ENCODE measurements at regions not wholly inside any gene's neighbourhood (a gene's known extent, or its start where the extent isn't known, plus 50 kb on each side); places are given as distances from the start of the nearest gene placed in this dataset.

- no CpG with 5 or more reads among the region's 5 CpGs for WGBS (ENCODE audit: extremely low coverage, insufficient coverage, low lambda C conversion rate)
- DNase-seq, result no peak
- Histone ChIP-seq H3K23ac (ENCODE audit: low read length) (no peak overlapping the region), H3K56ac (ENCODE audit: low read length) (no peak overlapping the region), H3K4me1 (ENCODE audit: control insufficient read depth, low read depth, low read length) (no peaks in the 10 kb centered on the region), H2BK15ac (replicated peaks; ENCODE audit: low read depth) (no peak overlapping the region), H3K9ac (ENCODE audit: low read length) (no peak overlapping the region), H2BK5ac (ENCODE audit: low read length) (no peak overlapping the region), H3K79me2 (ENCODE audit: control insufficient read depth, insufficient read depth, low read length) (no peaks in the 10 kb centered on the region), H3K79me1 (ENCODE audit: low read length) (no peaks in the 10 kb centered on the region), H3K18ac (ENCODE audit: low read length) (no peak overlapping the region), H2AK5ac (ENCODE audit: low read length) (no peak overlapping the region), H3K27ac (ENCODE audit: low read depth, low read length) (no peak overlapping the region), H4K8ac (ENCODE audit: low read depth, low read length) (no peak overlapping the region), H3K4me3 (ENCODE audit: low read length) (no peak overlapping the region), H3K27me3 (ENCODE audit: insufficient read depth, low read length, poor library complexity) (no peaks in the 10 kb centered on the region), H3K4me2 (ENCODE audit: low read length) (no peak overlapping the region), H3K36me3 (ENCODE audit: control insufficient read depth, insufficient read depth, low read length) (no peaks in the 10 kb centered on the region), H2BK120ac (ENCODE audit: low read depth, low read length) (no peak overlapping the region), H3K4ac (ENCODE audit: low read depth, low read length) (no peak overlapping the region), H4K5ac (ENCODE audit: low read length) (no peak overlapping the region)
Measured at GRCh38 chr1:217228689-217229088, 402.2 kb downstream of the GPATCH2 start.

GRCh38 chr1:217224201-217224600 is 406.7 kb downstream of the GPATCH2 start:
- Histone ChIP-seq H3K4me2 (ENCODE audit: low read length) (no peak overlapping the region), H3K9ac (ENCODE audit: low read length) (no peak overlapping the region), H3K56ac (ENCODE audit: low read length) (no peak overlapping the region), H2BK15ac (replicated peaks; ENCODE audit: low read depth) (no peak overlapping the region), H3K79me1 (ENCODE audit: low read length) (no peaks in the 10 kb centered on the region), H4K8ac (ENCODE audit: low read depth, low read length) (no peak overlapping the region), H4K5ac (ENCODE audit: low read length) (no peak overlapping the region), H2BK120ac (ENCODE audit: low read depth, low read length) (no peak overlapping the region), H3K27ac (ENCODE audit: low read depth, low read length) (no peak overlapping the region), H2BK5ac (ENCODE audit: low read length) (no peak overlapping the region), H3K4me1 (ENCODE audit: control insufficient read depth, low read depth, low read length) (no peaks in the 10 kb centered on the region), H3K23ac (ENCODE audit: low read length) (no peak overlapping the region), H3K27me3 (ENCODE audit: insufficient read depth, low read length, poor library complexity) (no peaks in the 10 kb centered on the region), H3K18ac (ENCODE audit: low read length) (no peak overlapping the region), H3K4me3 (ENCODE audit: low read length) (no peak overlapping the region), H2AK5ac (ENCODE audit: low read length) (no peak overlapping the region), H3K79me2 (ENCODE audit: control insufficient read depth, insufficient read depth, low read length) (no peaks in the 10 kb centered on the region), H3K4ac (ENCODE audit: low read depth, low read length) (no peak overlapping the region), H3K36me3 (ENCODE audit: control insufficient read depth, insufficient read depth, low read length) (no peaks in the 10 kb centered on the region)
- no CpG with 5 or more reads among the region's 1 CpG for WGBS (ENCODE audit: extremely low coverage, insufficient coverage, low lambda C conversion rate)
- no peak for DNase-seq

GRCh38 chr1:217214551-217214950 is 416.3 kb downstream of the GPATCH2 start:
- no peak overlapping the region for H3K4me2 ChIP-seq (ENCODE audit: low read length)
- no peak overlapping the region for H2AK5ac ChIP-seq (ENCODE audit: low read length)
- H3K4ac ChIP-seq (ENCODE audit: low read depth, low read length), result no peak overlapping the region
- H3K9ac ChIP-seq (ENCODE audit: low read length), result no peak overlapping the region
- H3K27me3 ChIP-seq (ENCODE audit: insufficient read depth, low read length, poor library complexity), result no peaks in the 10 kb centered on the region
- H3K27ac ChIP-seq (ENCODE audit: low read depth, low read length), result no peak overlapping the region
- no peak overlapping the region for H2BK120ac ChIP-seq (ENCODE audit: low read depth, low read length)
- H3K36me3 ChIP-seq (ENCODE audit: control insufficient read depth, insufficient read depth, low read length), result no peaks in the 10 kb centered on the region
- H3K4me1 ChIP-seq (ENCODE audit: control insufficient read depth, low read depth, low read length), result no peaks in the 10 kb centered on the region
- H4K5ac ChIP-seq (ENCODE audit: low read length), result no peak overlapping the region
- no CpG with 5 or more reads among the region's 3 CpGs for WGBS (ENCODE audit: extremely low coverage, insufficient coverage, low lambda C conversion rate)
- no peak overlapping the region for H3K4me3 ChIP-seq (ENCODE audit: low read length)
- no peak overlapping the region for H3K18ac ChIP-seq (ENCODE audit: low read length)
- H2BK15ac ChIP-seq (replicated peaks; ENCODE audit: low read depth), result no peak overlapping the region
- no peaks in the 10 kb centered on the region for H3K79me2 ChIP-seq (ENCODE audit: control insufficient read depth, insufficient read depth, low read length)
- H3K23ac ChIP-seq (ENCODE audit: low read length), result no peak overlapping the region
- no peak overlapping the region for H4K8ac ChIP-seq (ENCODE audit: low read depth, low read length)
- H2BK5ac ChIP-seq (ENCODE audit: low read length), result no peak overlapping the region
- H3K56ac ChIP-seq (ENCODE audit: low read length), result no peak overlapping the region
- no peak for DNase-seq
- no peaks in the 10 kb centered on the region for H3K79me1 ChIP-seq (ENCODE audit: low read length)

GRCh38 chr1:217211486-217211885 is 419.4 kb downstream of the GPATCH2 start:
- no peak for DNase-seq
- Histone ChIP-seq H4K5ac (ENCODE audit: low read length) (no peak overlapping the region), H3K4me2 (ENCODE audit: low read length) (no peak overlapping the region), H3K4ac (ENCODE audit: low read depth, low read length) (no peak overlapping the region), H2BK120ac (ENCODE audit: low read depth, low read length) (no peak overlapping the region), H3K27me3 (ENCODE audit: insufficient read depth, low read length, poor library complexity) (no peaks in the 10 kb centered on the region), H2AK5ac (ENCODE audit: low read length) (no peak overlapping the region), H3K23ac (ENCODE audit: low read length) (no peak overlapping the region), H3K56ac (ENCODE audit: low read length) (no peak overlapping the region), H3K79me2 (ENCODE audit: control insufficient read depth, insufficient read depth, low read length) (no peaks in the 10 kb centered on the region), H3K79me1 (ENCODE audit: low read length) (no peaks in the 10 kb centered on the region), H3K4me3 (ENCODE audit: low read length) (no peak overlapping the region), H3K27ac (ENCODE audit: low read depth, low read length) (no peak overlapping the region), H3K4me1 (ENCODE audit: control insufficient read depth, low read depth, low read length) (no peaks in the 10 kb centered on the region), H2BK15ac (replicated peaks; ENCODE audit: low read depth) (no peak overlapping the region), H2BK5ac (ENCODE audit: low read length) (no peak overlapping the region), H4K8ac (ENCODE audit: low read depth, low read length) (no peak overlapping the region), H3K36me3 (ENCODE audit: control insufficient read depth, insufficient read depth, low read length) (no peaks in the 10 kb centered on the region), H3K18ac (ENCODE audit: low read length) (no peak overlapping the region), H3K9ac (ENCODE audit: low read length) (no peak overlapping the region)
- no CpG with 5 or more reads among the region's 3 CpGs for WGBS (ENCODE audit: extremely low coverage, insufficient coverage, low lambda C conversion rate)

GRCh38 chr1:217205578-217205977 is 425.3 kb downstream of the GPATCH2 start:
- Histone ChIP-seq H3K23ac (ENCODE audit: low read length) (no peak overlapping the region), H4K5ac (ENCODE audit: low read length) (no peak overlapping the region), H3K36me3 (ENCODE audit: control insufficient read depth, insufficient read depth, low read length) (no peaks in the 10 kb centered on the region), H3K56ac (ENCODE audit: low read length) (no peak overlapping the region), H2BK15ac (replicated peaks; ENCODE audit: low read depth) (no peak overlapping the region), H2BK5ac (ENCODE audit: low read length) (no peak overlapping the region), H3K9ac (ENCODE audit: low read length) (no peak overlapping the region), H3K27me3 (ENCODE audit: insufficient read depth, low read length, poor library complexity) (no peaks in the 10 kb centered on the region), H3K27ac (ENCODE audit: low read depth, low read length) (no peak overlapping the region), H2AK5ac (ENCODE audit: low read length) (no peak overlapping the region), H3K79me2 (ENCODE audit: control insufficient read depth, insufficient read depth, low read length) (no peaks in the 10 kb centered on the region), H3K79me1 (ENCODE audit: low read length) (no peaks in the 10 kb centered on the region), H3K4ac (ENCODE audit: low read depth, low read length) (no peak overlapping the region), H3K18ac (ENCODE audit: low read length) (no peak overlapping the region), H2BK120ac (ENCODE audit: low read depth, low read length) (no peak overlapping the region), H4K8ac (ENCODE audit: low read depth, low read length) (no peak overlapping the region), H3K4me3 (ENCODE audit: low read length) (no peak overlapping the region), H3K4me1 (ENCODE audit: control insufficient read depth, low read depth, low read length) (no peaks in the 10 kb centered on the region), H3K4me2 (ENCODE audit: low read length) (no peak overlapping the region)
- no CpG with 5 or more reads among the region's 4 CpGs for whole genome bisulfite sequencing (ENCODE audit: extremely low coverage, insufficient coverage, low lambda C conversion rate)
- no peak for DNase-seq

GRCh38 chr1:217196616-217197015 is 434.3 kb downstream of the GPATCH2 start:
- H3K4me2 ChIP-seq (ENCODE audit: low read length), result no peak overlapping the region
- H4K5ac ChIP-seq (ENCODE audit: low read length), result no peak overlapping the region
- H2AK5ac ChIP-seq (ENCODE audit: low read length), result no peak overlapping the region
- H3K9ac ChIP-seq (ENCODE audit: low read length), result no peak overlapping the region
- H2BK15ac ChIP-seq (replicated peaks; ENCODE audit: low read depth), result no peak overlapping the region
- H4K8ac ChIP-seq (ENCODE audit: low read depth, low read length), result no peak overlapping the region
- no peaks in the 10 kb centered on the region for H3K79me1 ChIP-seq (ENCODE audit: low read length)
- no peak overlapping the region for H2BK120ac ChIP-seq (ENCODE audit: low read depth, low read length)
- no peaks in the 10 kb centered on the region for H3K4me1 ChIP-seq (ENCODE audit: control insufficient read depth, low read depth, low read length)
- H3K4me3 ChIP-seq (ENCODE audit: low read length), result no peak overlapping the region
- no peak overlapping the region for H3K18ac ChIP-seq (ENCODE audit: low read length)
- no peak overlapping the region for H3K27ac ChIP-seq (ENCODE audit: low read depth, low read length)
- H3K79me2 ChIP-seq (ENCODE audit: control insufficient read depth, insufficient read depth, low read length), result no peaks in the 10 kb centered on the region
- H3K56ac ChIP-seq (ENCODE audit: low read length), result no peak overlapping the region
- no peak for DNase-seq
- no peak overlapping the region for H3K4ac ChIP-seq (ENCODE audit: low read depth, low read length)
- no peaks in the 10 kb centered on the region for H3K27me3 ChIP-seq (ENCODE audit: insufficient read depth, low read length, poor library complexity)
- no CpG with 5 or more reads among the region's 1 CpG for WGBS (ENCODE audit: extremely low coverage, insufficient coverage, low lambda C conversion rate)
- H3K23ac ChIP-seq (ENCODE audit: low read length), result no peak overlapping the region
- H2BK5ac ChIP-seq (ENCODE audit: low read length), result no peak overlapping the region
- H3K36me3 ChIP-seq (ENCODE audit: control insufficient read depth, insufficient read depth, low read length), result no peaks in the 10 kb centered on the region

Data from mesendoderm (in vitro differentiated cells).